ENCODE measurements at regions not wholly inside any gene's neighbourhood (a gene's known extent, or its start where the extent isn't known, plus 50 kb on each side); places are given as distances from the start of the nearest gene placed in this dataset.

DNA sequence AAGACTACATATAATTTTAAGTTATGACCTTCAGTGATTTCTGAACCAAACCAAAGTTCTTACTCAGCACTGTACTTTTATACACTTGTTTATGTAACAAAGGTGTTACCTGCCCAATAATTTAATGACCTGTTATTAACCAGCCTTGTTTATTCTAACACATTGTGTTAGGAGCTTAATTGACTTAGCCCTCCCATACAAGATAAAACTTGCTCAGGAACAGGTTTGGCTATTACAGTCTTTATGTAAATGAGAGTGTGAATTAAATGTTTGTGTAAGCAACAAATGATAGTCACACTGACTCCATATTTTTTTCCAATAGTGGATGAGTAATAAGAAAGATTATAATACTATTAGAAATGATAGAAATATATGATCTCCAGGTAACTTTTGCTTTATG lies 51.8 kb upstream of the MYCBP2 start:
- Mint-ChIP-seq H3K4me1 (ENCODE audit: low read depth) (peaks cover 14% of the 10 kb centered on the region), H3K4me3 (no peak overlapping the region), H3K36me3 (ENCODE audit: low read depth) (no peaks in the 10 kb centered on the region), H3K27me3 (no peaks in the 10 kb centered on the region), H3K27ac (no peak overlapping the region), H3K9me3 (no peaks in the 10 kb centered on the region)

DNA sequence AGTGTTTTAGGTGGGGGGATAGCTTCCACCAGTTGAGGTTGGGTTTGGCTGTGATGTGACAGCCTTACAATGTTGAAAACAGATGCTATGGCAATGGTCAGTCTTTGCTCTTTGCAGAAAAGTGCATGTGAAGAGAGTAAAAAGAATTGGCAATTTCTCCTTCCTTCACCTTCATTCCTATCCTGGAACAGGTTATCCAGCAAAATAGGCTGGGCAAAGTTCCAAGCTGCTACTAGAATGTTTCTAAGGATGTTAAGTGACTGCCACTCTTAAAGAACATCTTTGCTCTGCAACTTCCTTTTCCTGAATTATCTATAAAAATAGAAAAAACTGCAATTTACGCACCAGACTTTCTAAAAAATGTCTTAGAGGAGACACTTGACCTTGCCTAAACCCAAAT lies 50.1 kb upstream of the MYCBP2 start:
- Mint-ChIP-seq H3K27ac (no peak overlapping the region), H3K36me3 (ENCODE audit: low read depth) (no peaks in the 10 kb centered on the region), H3K27me3 (no peaks in the 10 kb centered on the region), H3K4me1 (ENCODE audit: low read depth) (peaks cover 14% of the 10 kb centered on the region), H3K4me3 (no peak overlapping the region), H3K9me3 (no peaks in the 10 kb centered on the region)
